Right lung (tissue), 2 donors: ENCODE measurements at regions not wholly inside any gene's neighbourhood (a gene's known extent, or its start where the extent isn't known, plus 50 kb on each side); places are given as distances from the start of the nearest gene placed in this dataset.
A peak's percentile ranks its signal among the peaks of the same experiment; 100 is the strongest.

ENCODE experiments used
- DNase-seq, 2 donors: peaks; one replicate each; pipeline ENCODE4 v3.0.0-alpha.2; 2013

GRCh38 chr5:74123929-74124328 is 497.9 kb downstream of the ARHGEF28 start:
- DNase-seq = no peak

- DNase-seq = no peak
Observed at GRCh38 chr5:74122979-74123590, 497.1 kb downstream of the ARHGEF28 start.

- no peak for DNase-seq
Observed at GRCh38 chr5:74122175-74122574, 496.2 kb downstream of the ARHGEF28 start.

- DNase-seq = no peak
Observed at GRCh38 chr5:74120585-74120984, 494.6 kb downstream of the ARHGEF28 start.

- no peak for DNase-seq
Observed at GRCh38 chr5:74118071-74118470, 492.1 kb downstream of the ARHGEF28 start.

GRCh38 chr5:74116984-74117383 is 491.0 kb downstream of the ARHGEF28 start:
- DNase-seq = no peak

- no peak for DNase-seq
Observed at GRCh38 chr5:74116266-74116665, 490.3 kb downstream of the ARHGEF28 start.

GRCh38 chr5:74113927-74114326 is 487.9 kb downstream of the ARHGEF28 start:
- DNase-seq = no peak

GRCh38 chr5:74113196-74113540 is 487.2 kb downstream of the ARHGEF28 start:
- no peak for DNase-seq

- no peak for DNase-seq
Observed at GRCh38 chr5:74112372-74113195, 486.6 kb downstream of the ARHGEF28 start.

- DNase-seq = no peak
Observed at GRCh38 chr5:74111764-74112163, 485.8 kb downstream of the ARHGEF28 start.

- no peak for DNase-seq
Observed at GRCh38 chr5:74109344-74109743, 483.3 kb downstream of the ARHGEF28 start.

GRCh38 chr5:74107899-74108298 is 481.9 kb downstream of the ARHGEF28 start:
- no peak for DNase-seq

GRCh38 chr5:74105126-74105780 is 479.3 kb downstream of the ARHGEF28 start:
- DNase-seq = no peak

GRCh38 chr5:74103131-74104023 is 477.4 kb downstream of the ARHGEF28 start:
- DNase-seq = no peak

- DNase-seq = no peak
Observed at GRCh38 chr5:74100268-74100665, 474.3 kb downstream of the ARHGEF28 start.

GRCh38 chr5:74099538-74100267 is 473.7 kb downstream of the ARHGEF28 start:
- no peak for DNase-seq

GRCh38 chr5:74098941-74099340 is 472.9 kb downstream of the ARHGEF28 start:
- peak; percentile 79 for DNase-seq

- no peak for DNase-seq
Observed at GRCh38 chr5:74098456-74098855, 472.5 kb downstream of the ARHGEF28 start.

- no peak for DNase-seq
Observed at GRCh38 chr5:74096325-74096724, 470.3 kb downstream of the ARHGEF28 start.

GRCh38 chr5:74095871-74096270 is 469.9 kb downstream of the ARHGEF28 start:
- no peak for DNase-seq
